ENCODE measurements at regions not wholly inside any gene's neighbourhood (a gene's known extent, or its start where the extent isn't known, plus 50 kb on each side); places are given as distances from the start of the nearest gene placed in this dataset.
A peak's percentile ranks its signal among the peaks of the same experiment; 100 is the strongest.
"Not testable (repeated sequence)": the region's sequence is repeated elsewhere in the genome, so short reads cannot be mapped to it uniquely, and the experiment has no call there.

DNA sequence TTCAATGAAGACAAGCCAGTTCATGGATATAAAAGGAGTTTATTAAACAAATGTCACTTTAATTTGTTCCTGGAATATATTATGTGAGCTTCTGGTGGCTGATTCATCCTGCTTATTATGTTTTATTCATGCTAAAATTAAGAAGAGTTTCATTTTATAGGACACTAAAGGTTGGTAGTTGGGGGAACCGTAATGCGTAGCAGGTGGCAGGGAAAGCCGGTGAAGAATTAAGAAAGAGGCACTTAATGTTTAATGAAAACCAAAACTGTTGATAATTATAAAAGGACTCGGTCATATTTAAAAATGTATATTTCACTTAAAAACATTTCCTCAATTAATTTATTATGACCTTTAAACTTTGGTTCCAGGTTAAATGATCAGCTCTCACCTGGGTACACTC, 94.3 kb downstream of the XKR3 start:
- not testable (repeated sequence) for DNase-seq (ENCODE audit: low spot score)

DNA sequence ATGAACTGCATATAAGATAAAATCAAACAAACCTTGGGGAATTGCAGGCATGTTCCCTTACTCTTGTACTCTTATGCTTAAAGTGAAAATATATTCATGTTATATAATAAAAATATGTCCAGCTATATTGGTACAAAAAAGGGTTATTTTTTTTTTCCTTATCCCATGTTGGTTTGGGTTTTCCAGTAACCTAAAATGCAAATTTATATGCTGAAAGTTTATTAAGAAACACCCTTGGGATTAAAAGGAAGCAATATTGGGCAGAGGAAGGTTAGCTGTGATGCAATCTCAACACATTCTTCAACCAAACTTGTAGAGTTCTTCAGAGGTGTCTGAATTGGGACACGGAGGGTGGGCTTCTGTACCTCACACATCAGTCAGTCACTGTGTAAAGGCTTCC, 97.7 kb downstream of the XKR3 start:
- not testable (repeated sequence) for DNase-seq (ENCODE audit: low spot score)

DNA sequence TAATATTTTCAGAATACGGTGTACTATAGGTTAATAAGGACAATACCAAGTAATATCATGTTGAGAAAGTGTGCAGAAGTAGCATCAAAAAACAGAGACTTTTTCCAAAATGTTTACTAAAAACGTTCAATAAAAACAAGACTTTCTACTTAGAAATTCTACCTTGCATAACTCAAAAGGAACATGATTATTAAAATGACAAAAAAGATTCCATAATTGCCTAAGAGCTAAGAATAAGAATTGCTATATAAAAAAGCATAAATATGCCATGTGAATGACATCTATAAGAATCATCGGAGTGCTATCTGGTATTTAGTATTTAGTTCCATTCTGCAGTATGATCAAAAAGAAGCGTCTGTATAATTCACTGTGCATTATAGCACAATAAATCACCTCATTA, 102.0 kb downstream of the XKR3 start:
- DNase-seq (ENCODE audit: low spot score) = not testable (repeated sequence)

DNA sequence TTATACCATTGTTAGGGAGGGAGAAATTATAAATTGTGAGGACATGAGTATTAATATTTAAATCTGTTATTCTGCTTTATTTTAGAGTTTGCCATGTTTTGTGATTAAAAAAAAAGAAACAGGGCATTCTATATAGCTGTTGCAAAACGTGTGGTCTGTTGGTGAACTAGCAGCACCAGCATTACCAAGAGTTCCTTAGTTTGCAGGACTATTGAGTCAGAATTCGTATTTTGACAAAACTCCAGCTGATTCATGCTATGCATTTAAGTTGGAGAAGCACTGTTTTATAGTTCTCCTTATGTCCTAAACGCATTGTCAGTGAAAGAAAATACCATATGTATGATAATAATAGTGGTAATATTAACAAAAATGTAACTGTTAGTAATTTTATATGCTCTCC, 102.6 kb downstream of the XKR3 start:
- DNase-seq (ENCODE audit: low spot score) = not testable (repeated sequence)

DNA sequence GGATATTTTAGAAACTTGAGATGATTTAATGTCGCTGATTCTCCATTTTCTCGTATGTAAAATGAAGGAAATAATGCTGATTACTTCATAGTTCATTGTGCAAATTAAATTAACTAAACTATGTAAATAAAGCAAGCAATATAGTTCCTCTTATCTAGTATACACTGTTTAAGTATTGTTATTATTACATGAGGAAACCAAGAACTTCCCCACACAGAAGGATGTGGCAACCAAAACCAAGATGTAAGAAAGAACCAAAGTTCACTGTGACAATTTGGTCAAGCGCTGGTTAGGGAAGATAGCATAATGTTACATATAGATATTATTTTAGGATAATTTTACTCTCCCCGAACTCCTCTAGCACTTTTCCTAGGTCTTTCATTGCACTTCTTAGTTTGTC, 103.2 kb downstream of the XKR3 start:
- DNase-seq (ENCODE audit: low spot score) = no peak

DNA sequence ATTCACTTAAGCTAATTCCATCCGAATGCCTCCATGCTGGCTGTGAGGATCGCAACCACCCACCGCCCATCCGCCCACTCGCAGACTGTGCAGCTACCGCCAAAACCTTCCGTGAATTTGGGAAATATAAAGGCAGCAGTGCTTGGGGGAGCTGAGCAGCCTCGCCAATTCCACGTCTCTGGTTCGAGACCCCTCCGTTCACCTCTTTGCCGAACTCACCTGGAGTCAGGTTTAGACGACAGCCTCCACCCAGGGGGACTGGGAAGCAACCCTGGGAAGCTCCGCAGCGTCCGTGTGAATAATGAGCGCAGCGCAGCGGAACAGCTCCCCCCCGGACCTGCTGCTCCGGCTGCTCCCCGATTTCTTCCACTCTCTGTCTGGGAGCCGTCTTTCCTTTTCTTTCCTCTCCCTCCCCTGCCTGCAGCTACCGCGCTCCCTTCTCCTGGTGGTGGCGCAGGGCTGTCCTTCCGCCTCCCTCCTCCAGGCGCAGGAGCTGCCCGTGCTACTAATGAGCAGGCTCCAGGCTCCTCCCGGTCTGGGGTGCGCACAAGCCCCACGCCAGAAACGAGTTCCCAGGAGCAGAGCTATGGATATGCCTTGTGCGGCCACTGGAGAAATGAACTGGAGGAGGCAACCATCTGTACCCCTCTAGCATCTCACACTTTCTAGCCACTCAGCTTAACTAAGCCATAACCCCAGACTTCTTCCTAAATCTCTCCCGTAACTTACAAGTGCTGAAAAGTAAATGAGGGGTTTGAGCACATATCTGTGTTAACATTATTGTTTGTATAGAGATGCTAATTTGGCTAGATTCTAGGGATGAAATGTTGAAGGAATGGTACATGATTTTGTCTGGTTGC, 107.3 kb downstream of the XKR3 start:
- DNase-seq (ENCODE audit: low spot score) = peak; percentile 2

DNA sequence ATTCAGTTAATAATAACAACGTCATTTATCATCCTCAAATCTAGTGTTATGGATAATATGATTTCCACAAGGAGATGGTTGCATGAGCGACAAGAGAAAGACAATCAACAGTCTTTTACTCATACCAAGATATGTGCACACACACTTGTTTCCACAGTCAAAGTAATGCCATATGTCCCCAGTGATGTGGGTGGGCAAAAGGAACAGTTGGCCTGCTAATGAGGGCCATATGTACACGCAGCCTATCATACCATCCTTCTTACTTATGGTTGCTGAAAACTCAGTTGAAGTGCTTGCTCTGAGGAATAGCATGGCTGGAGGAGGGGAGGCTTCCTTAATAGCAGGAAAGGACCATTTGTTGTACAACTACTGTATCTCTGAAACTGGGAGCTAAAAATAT, 110.6 kb downstream of the XKR3 start:
- not testable (repeated sequence) for DNase-seq (ENCODE audit: low spot score)

DNA sequence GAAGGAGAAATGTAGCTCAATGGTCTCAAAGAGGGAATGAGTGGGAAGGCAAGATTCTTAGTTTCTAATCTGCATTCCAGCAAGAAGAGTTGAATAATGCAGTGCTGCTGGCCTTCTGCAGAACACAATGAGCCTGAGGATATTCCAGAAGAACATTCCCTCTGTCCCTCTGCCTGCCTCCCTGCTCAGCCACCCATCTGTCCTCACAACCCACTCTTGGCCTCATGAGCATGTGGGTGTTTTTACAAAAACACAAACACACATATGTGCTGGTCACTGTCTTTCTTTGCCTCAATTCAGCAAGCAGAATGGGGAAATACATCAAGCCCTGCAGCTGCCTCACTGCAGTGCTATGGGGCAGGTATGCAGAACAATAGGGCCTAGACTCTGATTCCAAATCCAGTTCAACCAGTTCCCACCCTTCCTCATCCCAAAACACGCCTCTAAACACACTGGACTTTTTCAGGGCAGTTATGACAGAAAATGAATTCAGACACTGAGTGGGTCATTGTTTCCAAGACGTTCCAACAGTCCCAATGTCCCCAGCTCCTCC, 109.8 kb upstream of the CCT8L2 start:
- not testable (repeated sequence) for DNase-seq (ENCODE audit: low spot score)

DNA sequence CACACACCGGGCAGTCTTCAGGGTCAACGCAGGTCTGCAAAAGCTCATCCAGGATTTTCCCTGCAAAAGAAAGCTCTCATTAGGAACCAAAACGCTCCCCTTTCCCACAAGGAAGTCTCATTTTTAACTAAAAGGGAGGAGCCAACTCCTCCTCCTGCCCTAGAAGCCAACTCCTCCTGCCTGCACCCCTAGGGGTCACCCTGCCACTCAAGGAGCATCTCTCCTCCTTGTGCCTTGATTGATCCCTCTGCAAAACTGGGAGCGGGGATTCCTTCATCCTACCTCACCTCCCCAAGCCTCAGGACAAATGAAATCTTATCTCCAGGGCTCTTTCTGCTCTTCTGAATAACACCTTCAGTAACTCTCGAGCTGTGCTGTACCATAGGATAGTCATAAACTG, 107.8 kb upstream of the CCT8L2 start:
- not testable (repeated sequence) for DNase-seq (ENCODE audit: low spot score)

DNA sequence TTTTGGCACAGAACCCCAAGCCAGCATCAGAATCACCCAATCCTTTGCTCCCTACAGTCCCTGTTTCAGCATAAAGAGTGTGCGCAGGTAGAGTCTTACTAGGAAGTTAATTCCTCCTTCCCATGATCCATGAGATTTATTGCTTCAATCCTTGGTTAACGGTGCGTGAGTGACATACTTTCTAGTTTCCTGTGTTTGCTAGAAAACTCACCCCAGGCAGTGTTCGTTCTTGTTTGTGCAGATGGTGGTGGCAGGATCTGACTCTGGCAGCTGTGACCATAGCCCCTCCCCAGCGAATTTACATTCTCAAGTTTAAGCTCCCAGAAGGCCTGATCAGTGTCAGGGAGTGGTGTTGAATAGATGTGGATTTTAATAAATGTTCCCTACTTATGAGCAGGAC, 106.7 kb upstream of the CCT8L2 start:
- no peak for DNase-seq (ENCODE audit: low spot score)

DNA sequence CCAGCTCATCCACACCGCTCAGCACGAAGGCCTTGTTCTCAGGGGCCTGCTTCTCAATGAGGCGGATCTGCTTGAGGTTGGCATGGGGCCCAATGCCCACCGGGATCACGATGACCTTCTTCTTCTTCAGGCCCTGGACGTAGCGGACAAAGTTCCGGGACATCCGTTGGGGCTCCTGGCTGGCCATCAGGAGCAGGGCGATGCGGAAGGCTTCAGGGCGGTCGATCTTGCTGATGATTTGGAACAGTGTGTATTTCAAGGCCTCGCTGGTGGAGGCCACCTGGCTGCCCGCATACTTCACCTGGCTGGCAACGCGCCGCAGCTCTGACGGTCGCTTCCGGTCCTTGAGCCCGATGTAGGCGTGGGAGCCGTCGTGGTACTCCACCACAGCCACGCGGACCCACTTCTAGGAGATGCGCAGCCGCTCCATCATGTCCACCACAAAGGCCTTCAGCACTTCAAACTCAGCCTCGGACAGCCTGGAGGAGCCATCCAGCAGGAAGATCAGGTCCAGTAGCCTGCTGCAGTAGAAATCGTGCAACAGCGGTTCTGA, 105.0 kb upstream of the CCT8L2 start:
- not testable (repeated sequence) for DNase-seq (ENCODE audit: low spot score)

DNA sequence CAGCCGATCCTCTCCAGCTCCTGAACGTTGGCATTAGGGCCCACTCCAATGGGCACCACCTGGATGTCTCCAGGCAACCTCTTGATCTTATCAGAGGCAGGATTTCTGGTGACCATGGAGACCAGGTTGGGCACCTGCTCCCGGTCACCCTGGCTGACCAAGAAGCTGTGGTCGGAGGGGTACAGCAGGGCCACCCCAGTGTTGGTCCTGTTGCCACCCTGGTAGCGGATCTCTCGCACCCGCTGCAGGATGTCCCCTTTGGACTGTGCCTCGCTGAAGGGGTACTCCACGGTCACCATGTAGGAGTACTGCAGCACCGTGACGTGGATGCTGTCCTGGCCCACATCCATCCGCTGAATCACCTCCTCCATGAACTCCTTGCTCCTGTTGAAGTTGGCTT, 104.3 kb upstream of the CCT8L2 start:
- DNase-seq (ENCODE audit: low spot score) = not testable (repeated sequence)

DNA sequence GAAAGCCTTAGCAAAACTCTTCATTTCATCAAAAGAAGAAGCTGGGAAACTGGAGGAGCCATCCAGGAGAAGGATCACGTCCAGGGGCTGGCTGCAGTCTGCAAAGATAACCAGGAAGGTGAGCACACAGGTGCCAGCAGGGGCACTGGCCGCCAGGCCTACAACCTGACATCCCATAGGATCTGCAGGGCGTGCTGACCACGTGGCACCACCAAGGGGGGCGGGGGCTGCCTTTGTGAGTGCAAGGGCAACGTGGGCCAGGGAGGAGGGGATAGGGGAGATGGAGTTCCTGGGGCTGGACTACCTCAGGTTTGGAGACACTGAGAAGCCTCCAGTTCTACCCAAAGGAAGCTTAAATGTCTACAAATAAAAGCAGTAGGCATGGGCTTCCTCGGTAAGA, 102.7 kb upstream of the CCT8L2 start:
- DNase-seq (ENCODE audit: low spot score) = no peak

DNA sequence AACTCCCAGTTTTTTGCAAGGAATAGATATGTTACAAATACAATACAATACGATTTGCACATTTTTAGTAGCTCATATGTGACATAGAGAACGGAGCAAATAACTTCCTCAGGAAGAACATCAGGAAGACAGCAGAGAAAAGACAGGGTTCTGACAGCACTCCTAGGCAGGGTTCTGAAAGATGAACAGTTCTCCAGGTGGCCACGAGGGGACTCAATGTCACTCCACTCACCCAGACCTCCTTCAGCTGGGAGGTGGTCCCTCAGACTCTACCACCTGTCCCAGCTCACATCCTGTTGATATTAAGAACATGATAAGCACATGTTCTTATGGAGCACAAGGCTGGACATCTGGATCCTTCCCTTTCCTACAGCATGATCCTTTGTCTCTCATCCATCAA, 101.1 kb upstream of the CCT8L2 start:
- not testable (repeated sequence) for DNase-seq (ENCODE audit: low spot score)

DNA sequence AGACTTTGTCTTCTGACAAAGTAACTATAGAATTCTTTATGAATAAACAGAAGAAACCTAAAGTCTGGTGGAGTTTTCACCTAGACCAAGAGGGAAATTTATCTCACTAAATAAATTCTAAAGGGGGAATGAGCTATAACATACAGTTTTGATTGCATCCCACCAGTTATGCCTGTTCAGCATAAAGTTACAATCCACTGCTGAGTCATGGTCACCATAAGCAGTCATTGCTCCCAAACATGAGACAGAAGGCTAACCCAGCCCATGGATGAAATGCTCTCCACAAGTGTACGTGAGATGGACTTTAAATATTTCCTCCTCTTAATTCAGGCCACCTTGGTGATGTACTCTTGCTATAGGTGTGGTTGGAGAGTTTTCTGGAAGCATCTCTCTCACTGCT, 96.7 kb upstream of the CCT8L2 start:
- not testable (repeated sequence) for DNase-seq (ENCODE audit: low spot score)

DNA sequence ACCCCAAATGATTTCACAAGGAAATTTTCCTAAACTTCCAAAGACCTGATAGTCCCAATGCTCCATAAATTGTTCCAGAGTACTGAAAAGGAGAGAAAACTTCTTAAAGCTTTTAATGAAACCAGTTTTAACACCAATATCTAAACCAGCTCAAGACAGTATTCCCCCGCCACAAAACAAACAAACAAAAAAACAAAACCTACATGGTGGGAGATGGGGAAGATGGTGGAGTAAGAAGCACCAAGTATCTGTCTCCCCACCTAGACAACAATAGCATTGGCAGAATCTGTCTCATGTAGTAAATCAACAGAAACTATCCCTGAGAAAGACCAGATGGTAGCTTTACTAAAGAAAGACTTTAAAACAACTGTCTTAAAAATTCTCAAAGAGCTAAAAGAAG, 88.7 kb upstream of the CCT8L2 start:
- DNase-seq (ENCODE audit: low spot score) = not testable (repeated sequence)

DNA sequence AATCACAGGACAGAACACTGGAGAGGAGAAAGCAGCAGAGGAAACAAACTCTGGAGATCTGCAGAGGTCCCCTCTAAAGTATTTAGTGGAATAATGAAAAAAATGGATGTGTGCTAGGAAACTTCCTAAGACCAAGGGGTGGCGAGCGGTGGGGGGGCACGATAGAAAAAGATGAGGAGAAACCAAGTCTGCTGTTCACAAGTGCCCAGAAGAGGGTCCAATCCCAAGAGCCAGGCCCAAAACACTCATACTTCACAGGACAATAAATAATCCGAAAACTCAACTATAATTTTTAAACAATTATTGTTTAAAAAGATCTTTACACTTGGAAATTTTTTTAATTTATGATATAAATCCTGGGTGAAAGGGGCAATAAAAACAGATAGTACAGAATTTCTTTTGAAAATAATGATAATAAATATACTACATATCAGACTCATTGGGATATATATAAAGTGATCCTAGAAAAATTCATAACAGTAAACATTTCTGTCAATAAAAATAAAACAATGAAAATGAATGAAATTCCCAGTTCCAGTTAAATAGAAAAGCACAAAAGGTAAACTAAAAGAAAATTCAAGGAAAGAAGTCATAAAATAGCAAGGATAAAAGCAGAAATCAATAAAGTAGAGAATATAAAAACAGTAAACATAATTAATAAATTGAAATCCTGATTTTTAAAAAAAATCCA, 87.7 kb upstream of the CCT8L2 start:
- not testable (repeated sequence) for DNase-seq (ENCODE audit: low spot score)

DNA sequence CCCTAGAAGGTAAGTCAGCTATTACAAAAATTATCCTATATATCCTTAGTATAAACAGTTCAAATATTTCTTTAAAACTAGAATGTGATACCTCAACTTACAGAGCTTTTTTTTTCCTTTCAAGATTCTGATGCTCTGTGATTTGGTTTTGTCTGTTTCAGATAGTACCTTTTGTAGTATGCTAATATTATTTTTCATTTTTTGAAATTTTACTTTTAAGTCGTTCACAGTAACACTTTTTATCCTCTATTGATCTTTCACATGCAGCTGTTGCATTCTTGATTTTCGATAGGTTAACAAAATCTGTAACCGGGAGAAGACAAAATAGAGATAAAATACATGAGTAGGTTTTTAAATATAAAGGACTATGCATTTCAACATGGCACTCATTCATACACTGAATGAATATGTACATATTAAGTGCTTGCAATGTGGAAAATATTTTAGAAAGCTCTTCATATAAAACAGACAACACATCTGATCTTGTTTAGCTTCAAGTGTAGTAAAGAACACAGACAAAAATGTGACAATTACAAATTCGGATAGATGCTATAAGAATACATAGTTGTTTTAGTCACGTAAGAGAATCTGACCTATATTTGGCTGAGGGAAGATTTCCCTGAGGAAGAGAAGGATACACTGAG, 86.7 kb upstream of the CCT8L2 start:
- DNase-seq (ENCODE audit: low spot score) = not testable (repeated sequence)

DNA sequence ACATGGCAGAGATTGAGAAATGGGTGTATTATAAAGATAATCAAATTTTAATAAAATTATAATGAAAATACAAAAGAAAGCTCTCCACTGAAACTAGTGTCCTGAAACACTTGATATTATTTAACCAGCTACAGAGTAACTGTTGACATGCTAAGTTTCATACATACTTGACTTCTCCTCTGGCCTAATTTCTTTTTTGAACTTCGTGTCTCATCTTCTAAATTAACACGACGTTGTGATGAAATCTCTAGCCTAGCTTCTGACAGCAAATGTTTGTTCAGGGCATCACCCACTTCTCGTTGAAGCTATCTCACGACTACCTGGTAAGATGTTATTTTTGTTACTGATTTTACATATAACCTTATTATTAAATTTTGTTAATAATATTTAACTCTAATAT, 80.8 kb upstream of the CCT8L2 start:
- not testable (repeated sequence) for DNase-seq (ENCODE audit: low spot score)

DNA sequence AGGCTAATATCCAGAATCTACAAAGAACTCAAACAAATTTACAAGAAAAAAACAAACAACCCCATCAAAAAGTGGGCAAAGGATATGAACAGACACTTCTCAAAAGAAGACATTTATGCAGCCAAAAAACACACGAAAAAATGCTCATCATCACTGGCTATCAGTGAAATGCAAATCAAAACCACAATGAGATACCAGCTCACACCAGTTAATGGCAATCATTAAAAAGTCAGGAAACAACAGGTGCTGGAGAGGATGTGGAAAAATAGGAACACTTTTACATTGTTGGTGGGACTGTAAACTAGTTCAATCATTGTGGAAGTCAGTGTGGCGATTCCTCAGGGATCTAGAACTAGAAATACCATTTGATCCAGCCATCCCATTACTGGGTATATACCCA, 73.0 kb upstream of the CCT8L2 start:
- DNase-seq (ENCODE audit: low spot score) = not testable (repeated sequence)

DNA sequence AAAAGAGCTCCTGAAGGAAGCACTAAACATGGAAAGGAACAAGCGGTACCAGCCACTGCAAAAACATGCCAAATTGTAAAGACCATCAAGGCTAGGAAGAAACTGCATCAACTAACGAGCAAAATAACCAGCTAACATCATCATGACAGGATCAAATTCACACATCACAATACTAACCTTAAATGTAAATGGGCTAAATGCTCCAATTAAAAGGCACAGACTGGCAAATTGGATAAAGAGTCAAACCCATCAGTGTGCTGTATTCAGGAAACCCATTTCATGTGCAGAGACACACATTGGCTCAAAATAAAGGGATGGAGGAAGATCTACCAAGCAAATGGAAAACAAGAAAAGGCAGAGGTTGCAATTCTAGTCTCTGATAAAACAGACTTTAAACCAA, 69.7 kb upstream of the CCT8L2 start:
- DNase-seq (ENCODE audit: low spot score) = not testable (repeated sequence)

DNA sequence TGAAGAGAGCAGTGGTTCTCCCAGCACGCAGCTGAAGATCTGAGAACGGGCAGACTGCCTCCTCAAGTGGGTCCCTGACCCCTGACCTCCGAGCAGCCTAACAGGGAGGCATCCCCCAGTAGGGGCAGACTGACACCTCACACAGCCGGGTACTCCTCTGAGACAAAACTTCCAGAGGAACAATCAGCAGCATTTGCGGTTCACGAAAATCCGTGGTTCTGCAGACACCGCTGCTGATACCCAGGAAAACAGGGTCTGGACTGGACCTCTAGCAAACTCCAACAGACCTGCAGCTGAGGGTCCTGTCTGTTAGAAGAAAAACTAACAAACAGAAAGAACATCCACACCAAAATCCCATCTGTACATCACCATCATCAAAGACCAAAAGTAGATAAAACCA, 68.4 kb upstream of the CCT8L2 start:
- not testable (repeated sequence) for DNase-seq (ENCODE audit: low spot score)

Data from umbilical cord (tissue), 1 donor.